ENCODE measurements at regions not wholly inside any gene's neighbourhood (a gene's known extent, or its start where the extent isn't known, plus 50 kb on each side); places are given as distances from the start of the nearest gene placed in this dataset.

GRCh38 chr16:10252155-10252554 lies 69.9 kb upstream of the GRIN2A start:
- TF ChIP-seq CTCF (IDR thresholded peaks at IDR 0.05; ENCODE audit: low read length) (no peak), EZH2 (optimal IDR thresholded peaks at IDR 0.05; ENCODE audit: low read depth, low read length) (no peak), EZH2phosphoT487 (IDR thresholded peaks at IDR 0.05; ENCODE audit: low read length) (no peak)

All from MM.1S (cell line).